Fibroblast of skin of left quadriceps (primary cell): ENCODE measurements at regions not wholly inside any gene's neighbourhood (a gene's known extent, or its start where the extent isn't known, plus 50 kb on each side); places are given as distances from the start of the nearest gene placed in this dataset.
"Not testable (repeated sequence)": the region's sequence is repeated elsewhere in the genome, so short reads cannot be mapped to it uniquely, and the experiment has no call there.

ENCODE experiments used
- DNase-seq, 2 experiments: peaks; one replicate each; pipeline ENCODE4 v3.0.0-alpha.2; 2013; ENCODE audit warnings: low read depth in 2 of 2

DNA sequence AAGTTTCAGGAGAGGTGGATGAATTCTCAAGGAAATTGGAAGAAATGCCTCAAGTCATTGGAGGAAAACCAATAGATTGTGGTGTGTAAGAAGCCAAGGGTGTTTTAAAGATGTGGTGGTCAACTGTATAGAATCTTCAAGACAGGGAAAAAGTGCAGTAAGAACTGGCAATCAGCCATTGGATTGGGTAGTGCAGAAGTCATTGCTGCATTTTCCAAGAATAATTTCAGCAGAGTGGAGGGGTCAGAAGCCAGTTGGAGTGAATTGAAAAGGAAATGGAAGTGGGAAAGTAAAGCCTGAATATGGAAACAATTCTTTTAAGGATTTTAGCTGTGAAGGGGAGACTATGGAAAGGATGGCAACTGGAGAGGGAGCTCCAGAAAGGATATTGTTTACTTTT lies 128.2 kb upstream of the TMEM170B start:
- no peak for DNase-seq

DNA sequence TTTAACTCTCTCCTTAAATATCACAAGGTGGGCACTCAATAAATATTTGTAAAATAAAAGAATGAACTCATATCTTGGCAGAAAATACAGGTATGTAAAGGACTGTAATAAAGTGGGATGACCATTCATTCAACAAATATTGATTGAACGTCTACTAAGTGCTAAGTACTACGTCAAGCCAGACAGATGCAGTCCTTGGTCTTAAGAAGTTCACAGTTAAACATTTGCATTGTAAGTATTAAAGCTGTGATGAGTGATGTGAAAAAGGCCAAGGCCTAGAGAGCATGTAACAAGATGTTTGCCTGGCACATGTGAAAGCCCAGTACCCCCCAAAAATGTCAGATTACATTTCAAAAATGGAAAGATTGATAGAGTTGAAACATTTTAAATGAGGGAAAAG lies 130.1 kb upstream of the TMEM170B start:
- no peak for DNase-seq

DNA sequence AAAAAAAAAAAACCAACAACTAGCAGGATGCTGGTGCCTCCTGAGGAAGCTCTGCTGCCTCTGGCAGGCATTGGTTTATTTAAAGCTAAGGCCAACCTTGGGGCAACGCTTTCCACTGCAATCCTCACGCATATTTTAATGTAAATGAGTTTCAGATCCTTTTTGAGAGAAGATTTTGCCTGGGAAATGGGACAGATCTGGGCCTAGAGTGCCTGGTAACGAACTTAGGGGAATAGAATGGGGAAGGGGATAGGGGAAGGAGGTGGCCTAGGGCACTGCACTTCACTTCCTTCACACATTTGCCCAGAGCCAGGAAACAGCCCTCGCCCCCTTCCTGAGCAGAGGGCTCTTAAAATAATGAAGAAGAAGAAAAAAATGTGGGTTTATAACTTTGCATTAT lies 132.7 kb upstream of the TMEM170B start:
- DNase-seq: no peak

DNA sequence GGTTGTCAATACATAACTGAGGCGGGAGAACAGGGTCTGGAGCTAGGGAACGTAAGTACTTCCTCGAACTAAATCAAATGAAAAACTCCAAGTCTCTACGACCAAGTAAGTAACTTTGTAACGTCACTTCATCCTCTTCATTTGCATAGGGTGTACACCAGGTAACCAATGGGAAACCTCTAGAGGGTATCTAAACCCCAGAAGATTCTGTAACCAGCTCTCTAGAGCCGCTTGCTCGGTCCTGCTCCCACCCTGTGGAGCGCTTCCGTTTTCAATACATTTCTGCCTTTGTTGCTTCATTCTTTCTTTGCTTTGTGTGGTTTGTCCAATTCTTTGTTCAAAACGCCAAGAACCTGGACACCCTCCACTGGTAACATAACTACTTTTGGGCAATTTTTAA lies 133.5 kb upstream of the TMEM170B start:
- no peak for DNase-seq

DNA sequence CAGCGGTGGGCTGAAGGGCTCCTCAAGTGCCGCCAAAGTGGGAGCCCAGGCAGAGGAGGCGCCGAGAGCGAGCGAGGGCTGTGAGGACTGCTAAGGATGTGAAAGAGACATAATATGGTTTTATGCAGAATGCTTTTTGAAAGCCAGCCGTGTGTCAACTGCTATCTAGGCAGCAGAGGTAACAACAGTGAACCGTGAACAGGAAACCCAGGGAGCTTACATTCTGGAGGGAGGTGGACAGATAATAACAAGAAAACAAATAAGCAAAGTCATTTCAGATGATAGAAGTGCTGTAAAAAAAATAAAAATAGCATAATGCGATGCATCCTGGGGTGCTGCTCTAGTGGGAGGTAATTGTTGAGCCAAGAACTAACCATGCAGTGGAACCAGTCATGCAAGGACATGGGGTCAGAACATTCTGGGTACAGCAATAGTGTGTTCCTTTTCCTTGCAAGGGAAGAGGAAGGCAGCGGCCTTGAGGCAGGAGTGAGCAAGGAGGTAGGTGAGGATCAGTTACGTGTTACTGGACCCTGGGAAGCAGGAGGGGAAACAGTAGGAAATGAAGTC lies 134.4 kb upstream of the TMEM170B start:
- DNase-seq: no peak

DNA sequence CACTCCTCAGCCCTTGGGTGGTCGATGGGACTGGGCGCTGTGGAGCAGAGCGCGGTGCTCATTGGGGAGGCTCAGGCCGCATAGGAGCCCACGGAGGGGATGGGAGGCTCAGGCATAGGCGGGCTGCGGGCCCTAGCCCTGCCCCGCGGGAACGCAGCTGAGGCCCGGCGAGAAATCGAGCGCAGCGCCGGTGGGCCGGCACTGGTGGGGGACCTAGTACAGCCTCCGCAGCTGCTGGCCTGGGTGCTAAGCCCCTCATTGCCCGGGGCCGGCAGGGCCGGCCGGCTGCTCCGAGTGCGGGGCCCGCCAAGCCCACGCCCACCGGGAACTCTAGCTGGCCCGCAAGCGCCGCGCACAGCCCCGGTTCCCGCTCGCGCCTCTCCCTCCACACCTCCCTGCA lies 135.0 kb upstream of the TMEM170B start:
- DNase-seq: not testable (repeated sequence)

DNA sequence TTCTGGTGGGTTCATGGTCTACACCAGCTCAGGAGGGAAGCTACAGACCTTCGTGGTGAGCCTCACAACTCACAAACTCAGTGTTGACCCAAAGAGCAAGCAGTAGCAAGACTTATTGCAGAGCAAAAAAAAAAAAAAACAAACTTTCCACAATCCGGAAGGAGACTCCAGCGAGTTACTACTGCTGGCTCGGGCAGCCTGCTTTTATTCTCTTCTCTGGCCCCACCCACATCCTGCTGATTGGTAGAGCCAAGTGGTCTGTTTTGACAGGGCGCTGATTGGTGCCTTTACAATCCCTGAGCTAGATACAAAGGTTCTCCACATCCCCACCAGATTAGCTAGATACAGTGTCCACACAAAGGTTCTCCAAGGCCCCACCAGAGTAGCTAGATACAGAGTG lies 135.6 kb upstream of the TMEM170B start:
- not testable (repeated sequence) for DNase-seq

DNA sequence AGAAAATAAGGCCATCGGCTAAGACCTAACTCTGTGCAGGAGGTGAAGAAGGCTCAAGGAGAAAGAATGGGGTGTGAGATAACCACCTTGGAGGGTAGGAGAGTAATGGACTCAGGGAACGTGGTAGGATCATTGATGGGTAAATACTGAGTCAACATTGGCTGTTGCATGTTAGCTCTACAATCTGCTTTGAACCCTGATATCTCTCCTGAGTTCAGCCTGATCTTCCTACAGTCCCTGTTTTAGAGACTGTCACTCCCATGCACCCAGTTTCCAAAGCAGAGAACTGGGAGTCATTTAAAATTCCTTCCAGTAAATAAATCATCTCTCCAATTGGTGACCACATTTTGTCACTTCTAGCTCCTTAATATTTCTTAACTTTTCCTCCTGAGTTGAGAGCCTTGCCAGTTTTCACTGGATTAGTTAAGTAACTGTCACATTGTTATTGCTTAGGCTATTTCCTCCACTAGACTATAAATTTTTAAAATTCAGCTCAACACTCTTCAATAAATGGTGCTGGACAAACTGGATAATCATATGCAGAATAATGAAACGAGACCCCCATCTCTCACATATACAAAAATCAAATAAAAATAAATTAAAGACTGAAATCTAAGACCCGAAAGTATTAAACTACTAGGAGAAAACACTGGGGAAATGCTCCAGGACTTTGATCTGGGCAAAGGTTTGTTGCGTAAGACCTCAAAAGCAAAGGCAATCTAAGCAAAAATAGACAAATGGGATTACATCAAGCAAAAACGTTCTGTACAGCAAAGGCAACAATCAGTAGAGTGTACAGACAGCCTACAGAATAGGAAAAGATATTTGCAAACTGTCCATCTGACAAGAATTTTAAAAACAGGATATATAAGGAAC lies 138.9 kb upstream of the TMEM170B start:
- DNase-seq: no peak

DNA sequence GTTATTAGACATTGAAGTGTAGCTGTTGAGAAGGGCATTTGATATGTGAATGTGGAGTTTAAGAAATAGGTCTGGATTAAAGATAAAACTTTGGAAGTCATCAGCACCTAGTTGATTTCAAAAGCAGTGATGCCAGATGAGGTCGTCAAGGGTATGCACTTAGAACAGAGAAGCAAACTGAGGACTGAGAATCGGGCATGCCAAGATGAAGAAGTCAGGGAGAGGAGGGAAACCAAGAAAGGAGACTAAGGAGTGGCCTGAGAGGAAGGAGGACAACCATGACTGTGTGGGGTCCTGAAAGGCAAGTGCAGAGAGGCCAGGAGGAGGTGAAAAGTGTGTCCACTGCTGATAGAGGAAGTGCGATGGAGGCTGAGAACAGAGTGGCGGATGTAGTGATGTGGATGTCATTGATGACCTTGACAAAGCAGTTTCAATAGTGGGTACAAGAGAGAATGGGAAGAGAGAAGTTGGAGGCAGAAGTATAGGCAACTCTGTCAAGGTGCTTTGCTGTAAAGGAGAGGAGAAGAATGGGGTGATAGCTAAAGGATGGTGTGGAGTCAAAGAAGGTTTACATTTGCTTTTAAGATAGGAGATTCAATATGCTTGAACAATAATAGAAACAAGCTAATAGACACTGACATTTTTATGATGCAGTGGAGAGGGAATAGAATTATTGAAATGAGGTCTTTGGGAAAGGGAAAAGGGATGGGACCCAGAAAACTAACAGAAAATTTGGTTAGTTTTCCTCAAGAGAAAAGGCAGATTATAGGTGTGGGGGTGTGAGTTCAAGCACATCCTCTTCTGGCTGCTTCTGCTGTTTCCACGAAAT lies 139.7 kb upstream of the TMEM170B start:
- no peak for DNase-seq

DNA sequence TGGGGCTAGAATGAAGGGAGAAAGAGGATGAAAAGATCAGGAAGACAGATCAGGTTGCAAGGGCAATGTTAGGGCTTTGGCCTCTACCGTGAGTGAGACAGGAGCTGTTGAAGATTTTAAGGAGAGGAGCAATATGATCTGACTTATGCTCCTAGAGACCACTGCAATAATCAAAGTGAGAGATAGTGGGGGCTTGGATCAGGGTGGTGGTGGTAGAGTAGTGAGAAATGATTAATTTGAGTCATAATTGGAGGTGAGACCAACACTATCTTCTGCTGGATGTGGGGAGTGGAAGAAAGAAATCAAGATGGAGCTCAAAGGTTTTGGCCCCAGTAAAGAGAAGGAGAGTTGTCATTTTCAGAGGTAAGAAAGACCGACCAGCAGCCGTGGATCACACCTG lies 140.7 kb upstream of the TMEM170B start:
- DNase-seq: no peak

DNA sequence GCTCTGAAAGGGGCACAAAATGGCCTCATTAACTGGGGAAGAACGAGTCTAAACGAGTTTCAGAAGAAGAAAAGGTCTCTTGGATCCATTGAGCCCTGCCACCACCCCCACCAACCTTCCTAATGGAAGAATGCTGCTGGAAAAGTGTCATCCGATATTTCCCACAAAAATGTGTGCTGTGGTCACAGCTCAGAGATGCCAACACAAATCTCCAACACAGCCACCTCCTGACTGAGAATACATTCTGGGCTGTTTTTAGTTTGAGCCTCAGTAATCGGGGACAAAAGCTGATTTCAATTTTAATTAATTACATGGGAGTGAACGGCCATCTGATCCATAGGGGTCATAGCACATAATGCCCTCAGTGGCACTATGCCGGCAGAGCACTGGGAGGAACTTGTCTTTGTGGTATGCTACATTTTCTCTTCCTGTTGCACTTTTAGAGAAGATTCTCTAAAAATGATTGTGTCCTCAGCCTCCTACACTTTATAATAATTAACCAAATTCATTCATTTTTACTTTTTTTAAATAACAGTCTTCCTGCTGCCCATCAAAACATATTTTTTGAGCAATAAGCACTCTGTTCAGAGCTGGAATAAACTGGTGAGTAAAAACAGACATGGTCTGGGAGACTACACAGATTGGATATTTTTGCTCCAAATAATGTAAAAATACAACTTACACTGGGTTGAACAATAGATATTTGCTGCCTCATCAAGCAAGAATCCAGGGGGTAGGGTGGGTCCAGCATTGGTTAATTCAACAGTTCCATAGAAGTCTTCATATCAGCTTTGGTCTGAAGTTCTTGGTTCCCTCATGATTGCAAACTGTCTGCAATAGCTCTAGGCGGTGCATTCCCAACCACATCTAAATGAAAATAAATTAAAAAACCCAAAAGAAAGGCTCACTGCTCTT lies 143.6 kb upstream of the TMEM170B start:
- DNase-seq: no peak

DNA sequence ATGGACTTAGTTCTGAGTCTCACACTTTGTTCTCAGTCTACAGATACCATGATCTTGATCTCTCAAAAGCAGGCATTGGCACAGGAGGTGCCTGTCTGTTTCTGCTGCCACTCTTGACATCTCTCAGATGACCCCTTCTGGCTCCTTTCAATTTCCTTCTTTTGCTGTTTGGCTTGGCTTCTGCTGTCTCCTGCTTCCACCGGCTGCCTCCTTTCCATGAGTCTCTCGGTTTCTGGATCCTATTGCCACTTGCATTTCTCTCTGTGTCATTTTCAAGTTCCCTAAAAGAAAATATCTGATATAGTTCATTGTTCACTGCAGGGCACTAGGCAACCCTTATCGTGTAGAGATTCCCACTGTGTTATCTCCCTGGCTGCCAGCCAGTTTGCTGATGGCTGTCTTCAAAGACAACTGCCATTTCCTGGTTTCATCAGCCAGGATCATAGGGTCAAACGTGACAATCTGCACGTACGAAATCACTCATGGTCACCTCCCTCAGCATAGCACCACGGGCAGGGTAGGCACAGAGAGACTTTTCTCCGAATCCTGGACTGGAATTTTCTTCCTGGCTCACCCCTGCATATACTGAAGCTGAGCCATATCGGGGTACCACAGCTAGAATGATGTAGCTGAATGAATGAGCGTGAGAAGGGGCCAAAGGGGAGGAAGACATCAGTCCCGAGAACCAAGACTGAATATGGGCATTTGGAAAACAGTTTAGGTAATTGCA lies 144.6 kb upstream of the TMEM170B start:
- DNase-seq: no peak

DNA sequence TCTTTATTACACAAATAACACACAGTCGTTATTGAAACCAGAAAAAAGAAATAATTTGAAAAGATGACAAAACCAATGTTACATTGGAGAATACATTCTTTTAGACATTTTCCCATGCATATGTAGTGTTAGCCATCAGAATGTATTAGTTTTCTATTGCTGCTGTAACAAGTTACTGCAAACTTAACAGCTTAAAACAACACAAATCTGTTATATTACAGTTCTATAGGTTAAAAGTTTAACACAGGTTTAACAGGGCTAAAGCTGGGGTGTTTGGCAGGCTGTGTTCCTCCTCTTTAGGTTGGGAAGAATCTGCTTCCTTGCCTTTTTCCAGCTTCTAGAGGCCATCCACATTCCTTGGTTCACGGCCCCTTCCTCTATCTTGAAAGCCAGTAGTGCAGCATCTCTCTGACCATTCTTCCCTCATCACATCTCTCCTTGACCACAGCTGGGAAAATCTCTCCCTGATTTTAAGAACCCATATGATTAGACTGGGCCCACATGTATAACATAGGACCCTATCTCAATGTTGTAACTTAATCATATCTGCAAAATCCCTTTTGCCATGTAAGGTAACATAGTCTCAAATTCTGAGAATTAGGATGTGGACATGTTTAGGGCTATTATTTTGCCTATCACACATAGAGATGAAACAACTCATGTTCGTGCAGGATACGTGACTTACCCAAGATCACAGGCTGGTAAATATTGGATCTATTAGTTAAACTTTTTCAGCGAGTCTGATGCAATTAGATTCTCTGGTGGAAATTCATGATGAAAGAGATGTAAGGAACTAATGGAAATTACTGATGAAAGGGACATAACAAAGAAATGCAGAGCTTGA lies 145.4 kb upstream of the TMEM170B start:
- DNase-seq: no peak

DNA sequence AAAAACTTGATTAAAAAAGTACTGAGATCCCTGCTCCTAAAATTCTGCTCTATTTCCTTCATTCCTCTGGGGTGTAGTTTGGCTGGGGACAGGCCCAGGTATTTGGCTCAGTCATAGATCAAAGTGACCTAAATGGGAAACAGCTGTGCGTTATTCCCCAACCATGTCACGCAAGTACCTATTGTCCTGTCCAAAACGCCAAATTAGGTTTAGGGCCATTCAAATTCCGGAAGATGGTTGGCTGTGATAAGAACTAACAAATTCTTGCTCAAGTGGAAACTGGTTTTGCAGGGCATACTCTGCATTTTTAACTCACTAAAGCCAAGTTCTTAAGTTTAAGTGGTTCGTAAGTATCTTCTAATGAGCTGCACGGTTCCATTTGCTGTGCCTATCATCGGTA lies 147.6 kb upstream of the TMEM170B start:
- no peak for DNase-seq

DNA sequence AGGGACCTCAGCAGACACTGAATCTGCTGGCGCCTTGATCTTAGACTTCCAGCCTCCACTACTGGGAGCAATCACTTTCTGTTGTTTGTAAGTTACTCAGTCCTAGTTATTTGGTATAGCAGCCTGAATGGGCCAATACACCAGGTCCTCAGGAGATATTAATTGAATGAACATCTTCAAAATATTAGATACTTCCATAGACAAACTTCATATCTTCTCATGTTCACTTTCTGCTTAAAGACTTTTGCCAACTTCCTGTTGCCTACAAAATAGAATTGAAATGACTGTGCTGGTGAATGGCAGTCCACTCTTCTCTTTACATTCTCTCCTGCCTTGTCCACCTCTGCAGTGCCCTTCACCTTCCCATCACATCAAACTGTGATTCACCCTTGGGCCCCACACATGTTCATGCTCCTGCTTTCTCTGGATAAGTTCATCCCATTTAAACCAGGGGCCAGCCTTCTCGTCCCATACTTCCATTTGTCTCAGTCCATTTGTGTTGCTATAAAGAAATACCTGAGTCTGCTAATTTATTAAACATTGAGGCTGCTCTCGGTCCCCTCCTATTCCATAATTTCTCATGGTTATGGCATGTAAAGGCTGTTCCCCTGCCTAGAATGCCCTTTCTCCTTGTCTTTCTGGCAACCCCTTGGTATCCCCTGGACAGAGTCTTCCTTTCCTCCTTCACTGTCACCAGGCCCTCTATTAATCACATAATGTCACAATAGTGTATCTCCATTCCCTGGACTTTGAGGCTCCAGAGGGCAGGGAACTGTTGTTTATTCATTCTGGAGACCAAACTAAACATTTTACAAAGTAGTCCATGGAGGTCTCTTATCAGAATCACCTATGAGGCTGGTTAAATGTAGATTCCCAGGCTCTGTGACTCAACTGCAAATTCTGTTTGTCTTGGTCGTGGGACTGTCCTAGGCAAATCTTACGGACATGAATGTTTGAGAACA lies 148.3 kb upstream of the TMEM170B start:
- no peak for DNase-seq

DNA sequence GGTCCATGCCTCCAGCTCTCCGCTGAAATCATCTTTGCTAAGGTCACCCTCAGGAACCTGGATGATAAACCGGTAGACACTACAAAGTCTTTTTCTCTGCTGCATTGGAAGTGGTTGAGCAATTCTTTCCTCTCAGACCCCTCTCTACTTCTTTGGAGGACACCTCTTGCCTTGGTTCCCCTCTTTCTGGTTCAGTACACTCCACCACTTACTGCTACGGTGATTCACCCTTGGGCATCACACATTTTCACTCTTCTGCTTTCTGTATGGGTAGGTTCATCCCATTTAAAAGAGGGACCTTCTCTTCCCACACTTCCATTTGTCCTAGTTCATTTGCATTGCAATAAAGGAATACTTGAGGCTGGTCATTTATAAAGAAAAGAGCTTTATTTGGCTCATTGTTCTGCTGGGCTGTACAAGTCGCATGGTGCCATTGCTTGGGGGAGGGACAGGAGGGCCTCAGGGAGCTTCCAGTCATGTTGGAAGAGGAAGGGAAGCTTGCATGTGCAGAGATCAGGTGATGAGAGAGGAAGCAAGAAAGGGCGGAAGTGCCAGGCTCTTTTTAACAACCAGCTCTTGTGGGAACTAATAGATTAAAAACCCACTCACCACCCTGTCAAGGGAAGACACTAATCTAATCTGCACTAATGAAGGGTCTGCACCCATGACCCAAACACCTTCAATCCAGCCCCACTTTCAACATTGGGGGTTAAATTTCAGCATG lies 149.7 kb upstream of the TMEM170B start:
- no peak for DNase-seq

DNA sequence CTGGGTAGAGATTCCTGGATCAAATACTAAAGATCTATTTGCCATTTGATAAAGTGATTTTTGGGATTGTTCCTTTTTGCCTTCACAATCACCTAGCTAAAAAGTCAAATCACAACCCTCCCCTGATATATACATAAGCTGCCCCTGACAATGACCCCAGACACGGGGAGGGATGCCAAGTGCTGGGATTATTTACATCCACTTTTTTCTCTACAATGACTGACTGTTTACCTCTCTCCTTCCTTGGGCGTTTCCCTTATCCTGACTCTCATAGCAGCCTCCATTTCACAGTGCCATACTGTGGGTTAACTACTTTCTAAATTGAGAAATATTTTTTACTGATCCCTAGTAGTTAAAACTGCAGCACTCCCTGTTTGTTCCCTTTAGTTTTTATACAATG lies 150.8 kb upstream of the TMEM170B start:
- DNase-seq: no peak

DNA sequence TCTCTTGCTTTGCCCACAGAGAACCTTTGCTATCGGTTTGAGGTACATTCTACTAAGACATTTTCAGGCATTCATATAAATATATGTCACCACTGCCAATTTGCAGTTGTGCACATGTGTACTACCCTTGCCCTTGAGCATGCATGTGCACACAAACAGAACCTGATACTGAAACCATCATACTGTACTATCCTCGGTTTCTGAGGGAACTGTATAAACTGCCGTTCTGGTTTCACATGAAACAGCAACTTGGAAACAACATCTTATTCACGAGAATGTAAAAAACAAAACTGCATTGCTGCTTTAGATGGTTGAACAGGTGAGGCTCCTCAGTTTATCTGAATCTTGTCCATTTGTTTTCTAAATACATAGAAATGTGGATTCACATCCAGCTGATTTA lies 151.2 kb upstream of the TMEM170B start:
- no peak for DNase-seq
